AG04450 (cell line): ENCODE measurements at regions not wholly inside any gene's neighbourhood (a gene's known extent, or its start where the extent isn't known, plus 50 kb on each side); places are given as distances from the start of the nearest gene placed in this dataset.

Experiments used
- CTCF ChIA-PET: fragments of 300-600, 350-600 bp; formaldehyde crosslinking; extraction: SDS; loops from one replicate; lab custom pipeline; 2022; ENCODE audit warnings: antibody characterized with exemption, inconsistent platforms; lab: Charles Lee
- POLR2A ChIA-PET: fragments of 350-600 bp; formaldehyde crosslinking; extraction: SDS; loops from one replicate; lab custom pipeline; 2021; ENCODE audit warnings: antibody characterized with exemption, inconsistent platforms; lab: Yijun Ruan, JAX
- DNase-seq: peaks from one replicate; pipeline ENCODE4 v3.0.0-alpha.2; 2011; ENCODE audit warnings: low read depth, low spot score
- H3K27ac ChIP-seq: one replicate; pipeline ENCODE4 v1.5.1; 2012; ENCODE audit warnings: low read depth, low read length, control low read depth
- H3K27me3 ChIP-seq: one replicate; pipeline ENCODE4 v1.6.0; 2012; ENCODE audit warnings: low read length; ENCODE audit not compliant: control insufficient read depth, insufficient read depth
- H3K4me3 ChIP-seq: 2 replicates; pipeline ENCODE4 v1.5.1; 2011; ENCODE audit warnings: mild to moderate bottlenecking, low read depth, low read length, control low read depth
- H3K9me3 ChIP-seq: 2 replicates; pipeline ENCODE4 v1.5.1; 2012; ENCODE audit warnings: low read length; ENCODE audit not compliant: control insufficient read depth, insufficient read depth
- CTCF ChIP-seq: IDR thresholded peaks from 2 replicates; pipeline ENCODE4 v1.5.1; 2011; ENCODE audit warnings: low read depth, low read length, control low read depth, inconsistent platforms

- CTCF ChIA-PET, result interaction anchor here (0.6 kb wide), 1 partner anchor 540 kb away, joined by 3 read pairs; no protein-coding TSS in a partner anchor
- no peak for TF ChIP-seq CTCF
- Histone ChIP-seq H3K27me3 (no peaks in the 10 kb centered on the region), H3K9me3 (no peaks in the 10 kb centered on the region), H3K27ac (no peak overlapping the region), H3K4me3 (no peak overlapping the region)
- DNase-seq, result no peak
- POLR2A ChIA-PET, result no interaction called here
Measured at GRCh38 chr2:221034026-221034701, 537.9 kb downstream of the EPHA4 start.

GRCh38 chr2:221034973-221035372 lies 537.1 kb downstream of the EPHA4 start:
- H3K4me3 ChIP-seq, result no peak overlapping the region
- POLR2A ChIA-PET, result no interaction called here
- H3K27ac ChIP-seq, result no peak overlapping the region
- no peaks in the 10 kb centered on the region for H3K27me3 ChIP-seq
- no peak for TF ChIP-seq CTCF
- CTCF ChIA-PET, result no interaction called here
- no peak for DNase-seq
- no peaks in the 10 kb centered on the region for H3K9me3 ChIP-seq

- Histone ChIP-seq H3K9me3 (no peaks in the 10 kb centered on the region), H3K27me3 (peaks cover 3% of the 10 kb centered on the region), H3K4me3 (no peak overlapping the region), H3K27ac (no peak overlapping the region)
- POLR2A ChIA-PET, result interaction anchor here (0.6 kb wide), 1 partner anchor 264 kb away, joined by 5 read pairs; no protein-coding TSS in a partner anchor
- TF ChIP-seq CTCF, result no peak
- CTCF ChIA-PET, result no interaction called here
- no peak for DNase-seq
Measured at GRCh38 chr2:221042926-221043325, 529.2 kb downstream of the EPHA4 start.

- no peak for DNase-seq
- Histone ChIP-seq H3K4me3 (no peak overlapping the region), H3K27ac (no peak overlapping the region), H3K9me3 (no peaks in the 10 kb centered on the region), H3K27me3 (peaks cover 3% of the 10 kb centered on the region)
- CTCF ChIA-PET, result no interaction called here
- TF ChIP-seq CTCF, result no peak
- POLR2A ChIA-PET, result no interaction called here
Measured at GRCh38 chr2:221044781-221045180, 527.3 kb downstream of the EPHA4 start.

- H3K27ac ChIP-seq, result no peak overlapping the region
- CTCF ChIA-PET, result no interaction called here
Measured at GRCh38 chr2:221050020-221050795, 521.9 kb downstream of the EPHA4 start.

More at GRCh38 chr2:221050020-221050795, 521.9 kb downstream of the EPHA4 start:
- H3K9me3 ChIP-seq, result no peaks in the 10 kb centered on the region
- no peaks in the 10 kb centered on the region for H3K27me3 ChIP-seq
- POLR2A ChIA-PET, result no interaction called here
- DNase-seq, result no peak
- TF ChIP-seq CTCF, result no peak
- no peak overlapping the region for H3K4me3 ChIP-seq
